ENCODE measurements at regions not wholly inside any gene's neighbourhood (a gene's known extent, or its start where the extent isn't known, plus 50 kb on each side); places are given as distances from the start of the nearest gene placed in this dataset.

DNA sequence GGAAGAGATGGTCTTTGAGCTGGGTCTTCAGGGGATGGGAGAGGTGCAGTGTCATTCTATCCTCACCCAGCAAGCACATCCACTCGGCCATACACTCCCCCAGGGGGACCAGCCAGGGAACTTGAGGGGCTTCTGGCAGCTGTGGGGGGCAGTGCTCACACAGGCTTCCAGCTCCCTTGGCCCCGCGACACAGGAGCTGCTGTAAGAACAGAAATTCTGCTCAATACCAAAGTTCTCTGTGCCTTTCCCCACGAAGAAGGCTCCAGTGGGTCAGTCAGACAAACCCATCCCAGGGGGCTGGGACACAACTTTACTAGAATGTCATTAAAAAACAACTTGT lies 289.1 kb upstream of the RTL1 start:
- no peak for TF ChIP-seq CTCF (IDR thresholded peaks at IDR 0.05; ENCODE audit: low read depth, low read length, missing control alignments)
- Histone ChIP-seq H3K4me3 (ENCODE audit: low read depth, low read length) (no peak overlapping the region), H3K36me3 (replicated peaks) (no peaks in the 10 kb centered on the region), H3K27ac (no peak overlapping the region), H3K27me3 (replicated peaks) (no peaks in the 10 kb centered on the region)
- in situ Hi-C loops (cut with HindIII; ENCODE audit: low pct_ligation_motif_present, low sequenced_read_pairs): no loop called here
- no peak for DNase-seq

- Histone ChIP-seq H3K27ac (no peak overlapping the region), H3K27me3 (replicated peaks) (no peaks in the 10 kb centered on the region), H3K4me3 (ENCODE audit: low read depth, low read length) (no peak overlapping the region), H3K36me3 (replicated peaks) (no peaks in the 10 kb centered on the region)
- in situ Hi-C loops (cut with HindIII; ENCODE audit: low pct_ligation_motif_present, low sequenced_read_pairs): no loop called here
- DNase-seq: no peak
- TF ChIP-seq CTCF (IDR thresholded peaks at IDR 0.05; ENCODE audit: low read depth, low read length, missing control alignments): no peak
Measured at GRCh38 chr14:101193106-101193844, 289.8 kb upstream of the RTL1 start.

DNA sequence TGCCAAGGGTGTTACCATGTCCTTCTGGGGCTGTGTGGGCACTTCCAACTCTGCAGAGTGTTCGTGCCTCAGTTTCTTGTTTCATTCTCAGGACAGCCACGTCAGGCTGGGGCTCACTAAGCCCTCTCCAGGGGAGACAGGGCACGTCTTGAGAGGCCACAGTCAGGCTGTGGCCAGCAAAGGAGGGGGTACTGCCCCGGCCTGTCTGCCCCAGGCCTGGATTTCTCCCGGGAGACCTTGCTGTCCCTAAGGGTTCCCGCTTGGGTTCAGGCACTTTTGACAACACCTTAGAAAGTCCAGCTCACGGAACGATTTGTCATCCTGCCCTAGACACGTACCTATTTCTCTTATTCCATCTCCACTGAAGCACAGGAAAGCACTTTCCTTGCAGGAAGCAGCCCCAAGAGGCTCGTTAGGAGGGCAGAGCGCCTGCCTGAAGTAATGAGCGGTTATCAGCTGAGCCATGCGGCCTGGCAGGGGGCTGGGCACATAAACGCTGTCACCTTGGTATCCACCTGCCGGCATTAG lies 290.4 kb upstream of the RTL1 start:
- DNase-seq: no peak
- H3K27ac ChIP-seq: no peak overlapping the region
- H3K36me3 ChIP-seq (replicated peaks): no peaks in the 10 kb centered on the region
- no peak overlapping the region for H3K4me3 ChIP-seq (ENCODE audit: low read depth, low read length)
- no peaks in the 10 kb centered on the region for H3K27me3 ChIP-seq (replicated peaks)
- in situ Hi-C loops (cut with HindIII; ENCODE audit: low pct_ligation_motif_present, low sequenced_read_pairs): no loop called here
- no peak for TF ChIP-seq CTCF (IDR thresholded peaks at IDR 0.05; ENCODE audit: low read depth, low read length, missing control alignments)

GRCh38 chr14:101194373-101195308 lies 291.1 kb upstream of the RTL1 start:
- H3K27ac ChIP-seq: no peak overlapping the region
- H3K36me3 ChIP-seq (replicated peaks): no peaks in the 10 kb centered on the region
- in situ Hi-C loops (cut with HindIII; ENCODE audit: low pct_ligation_motif_present, low sequenced_read_pairs): no loop called here
- no peak for DNase-seq
- H3K4me3 ChIP-seq (ENCODE audit: low read depth, low read length): no peak overlapping the region
- H3K27me3 ChIP-seq (replicated peaks): no peaks in the 10 kb centered on the region
- TF ChIP-seq CTCF (IDR thresholded peaks at IDR 0.05; ENCODE audit: low read depth, low read length, missing control alignments): no peak

DNA sequence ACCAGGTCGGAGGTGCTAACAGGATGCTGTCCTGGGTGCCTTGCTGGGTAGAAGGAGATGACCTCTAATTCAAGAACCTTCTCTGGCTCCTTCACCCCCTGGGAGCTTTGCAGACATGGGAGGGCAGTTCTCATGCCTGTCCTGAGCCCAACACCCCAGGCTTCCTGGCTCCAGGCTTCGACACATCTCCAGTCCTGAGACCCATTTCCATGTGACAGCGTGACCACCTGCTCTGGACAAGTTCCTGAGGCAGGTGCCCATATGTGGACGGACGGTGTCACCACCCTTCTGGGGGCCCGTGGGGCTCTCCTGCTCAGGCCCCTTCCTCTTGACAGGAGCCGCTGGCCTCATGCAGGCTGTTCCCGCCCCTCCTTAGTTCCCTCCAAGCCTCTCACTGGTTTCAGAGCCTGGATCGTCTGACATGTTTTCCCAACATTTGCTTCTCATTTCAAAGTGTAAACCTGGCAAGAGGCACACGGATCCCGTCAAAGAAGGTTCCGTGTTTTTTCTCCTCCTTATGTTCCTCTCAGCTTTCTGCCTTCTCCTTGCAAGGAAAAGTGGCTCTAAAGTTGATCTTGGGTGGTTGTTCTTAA lies 291.9 kb upstream of the RTL1 start:
- Histone ChIP-seq H3K27ac (no peak overlapping the region), H3K36me3 (replicated peaks) (no peaks in the 10 kb centered on the region), H3K27me3 (replicated peaks) (no peaks in the 10 kb centered on the region), H3K4me3 (ENCODE audit: low read depth, low read length) (no peak overlapping the region)
- no peak for DNase-seq
- in situ Hi-C loops (cut with HindIII; ENCODE audit: low pct_ligation_motif_present, low sequenced_read_pairs): no loop called here
- TF ChIP-seq CTCF (IDR thresholded peaks at IDR 0.05; ENCODE audit: low read depth, low read length, missing control alignments): no peak

Data from brain microvascular endothelial cell (primary cell).